HEK293 (cell line): ENCODE measurements at regions not wholly inside any gene's neighbourhood (a gene's known extent, or its start where the extent isn't known, plus 50 kb on each side); places are given as distances from the start of the nearest gene placed in this dataset.
"Not testable (repeated sequence)": the region's sequence is repeated elsewhere in the genome, so short reads cannot be mapped to it uniquely, and the experiment has no call there.

Experiments used
- CTCF ChIA-PET: fragments of 350-600 bp; formaldehyde crosslinking; extraction: SDS; loops from one replicate; lab custom pipeline; 2021; ENCODE audit warnings: antibody characterized with exemption; lab: Yijun Ruan, JAX
- POLR2A ChIA-PET: fragments of 300-600 bp; formaldehyde crosslinking; extraction: SDS; loops from one replicate; lab custom pipeline; 2020; ENCODE audit warnings: antibody characterized with exemption, inconsistent platforms; lab: Yijun Ruan, JAX
- H3K27ac ChIP-seq: fragments of 200-500 bp; sonication (Bioruptor generic); 2 replicates; pipeline ENCODE4 v1.5.1; 2014; ENCODE audit warnings: low read depth, low read length, control low read depth, inconsistent platforms; ENCODE audit errors: extremely low read depth
- H3K36me3 ChIP-seq, 2 experiments: fragments of 200-500 bp in 1 of 2; sonication (Bioruptor generic) in 1 of 2; 1 replicate in 1 of 2; 2 replicates in 1 of 2; pipeline ENCODE4 v1.5.1; 2014 to 2017; ENCODE audit warnings: inconsistent platforms in 2 of 2, low read length in 2 of 2; ENCODE audit not compliant: control insufficient read depth in 2 of 2, insufficient read depth in 1 of 2
- H3K4me1 ChIP-seq: fragments of 200-500 bp; sonication (Bioruptor generic); 2 replicates; pipeline ENCODE4 v1.5.1; 2014; ENCODE audit warnings: mild to moderate bottlenecking, low read length, inconsistent platforms; ENCODE audit not compliant: control insufficient read depth, insufficient read depth
- H3K4me3 ChIP-seq: 2 replicates; pipeline ENCODE4 v1.5.1; 2011; ENCODE audit warnings: low read depth, mild to moderate bottlenecking, control low read depth, low read length, moderate library complexity
- H3K9me3 ChIP-seq: fragments of 200-500 bp; sonication (Bioruptor generic); 2 replicates; pipeline ENCODE4 v1.5.1; 2014; ENCODE audit warnings: low read depth, low read length, inconsistent platforms; ENCODE audit not compliant: control insufficient read depth, insufficient read depth
- GLIS1 ChIP-seq: fragments of 450-650 bp; formaldehyde crosslinking; IDR thresholded peaks from 2 replicates; pipeline ENCODE4 v1.5.1; 2016; ENCODE audit warnings: missing biosample characterization, missing genetic modification characterization
- KLF7 ChIP-seq: fragments of 450-650 bp; formaldehyde crosslinking; IDR thresholded peaks from 2 replicates; pipeline ENCODE4 v1.5.1; 2016; ENCODE audit warnings: missing biosample characterization, missing genetic modification characterization, borderline replicate concordance
- OSR2 ChIP-seq: fragments of 450-650 bp; formaldehyde crosslinking; IDR thresholded peaks from 2 replicates; pipeline ENCODE4 v1.5.1; 2016; ENCODE audit warnings: missing biosample characterization, missing genetic modification characterization
- RBAK ChIP-seq: fragments of 450-650 bp; formaldehyde crosslinking; IDR thresholded peaks from 2 replicates; pipeline ENCODE4 v1.5.1; 2016; ENCODE audit warnings: missing biosample characterization, missing genetic modification characterization
- REPIN1 ChIP-seq: fragments of 450-650 bp; formaldehyde crosslinking; IDR thresholded peaks from 2 replicates; pipeline ENCODE4 v1.5.1; 2017; ENCODE audit warnings: missing biosample characterization, missing genetic modification characterization, low read depth
- TRIM28 ChIP-seq: IDR thresholded peaks from 2 replicates; pipeline ENCODE4 v1.6.1; 2011; ENCODE audit warnings: low read length, control low read depth, borderline replicate concordance
- ZNF112 ChIP-seq: fragments of 450-650 bp; formaldehyde crosslinking; IDR thresholded peaks from 2 replicates; pipeline ENCODE4 v1.5.0; 2017; ENCODE audit warnings: missing biosample characterization, missing genetic modification characterization
- ZNF23 ChIP-seq: fragments of 450-650 bp; formaldehyde crosslinking; IDR thresholded peaks from 2 replicates; pipeline ENCODE4 v1.5.1; 2016; ENCODE audit warnings: missing biosample characterization, missing genetic modification characterization, borderline replicate concordance
- ZNF324 ChIP-seq: fragments of 450-650 bp; formaldehyde crosslinking; IDR thresholded peaks from 2 replicates; pipeline ENCODE4 v1.5.1; 2016; ENCODE audit warnings: missing biosample characterization, missing genetic modification characterization
- ZNF501 ChIP-seq: fragments of 450-650 bp; formaldehyde crosslinking; IDR thresholded peaks from 2 replicates; pipeline ENCODE4 v1.5.1; 2016; ENCODE audit warnings: missing biosample characterization, missing genetic modification characterization
- ZNF561 ChIP-seq: fragments of 450-650 bp; IDR thresholded peaks from 2 replicates; pipeline ENCODE4 v1.5.1; 2018; ENCODE audit warnings: missing biosample characterization, missing genetic modification characterization, borderline replicate concordance
- ZNF701 ChIP-seq: fragments of 450-650 bp; formaldehyde crosslinking; IDR thresholded peaks from 2 replicates; pipeline ENCODE4 v1.5.1; 2016; ENCODE audit warnings: missing biosample characterization, missing genetic modification characterization
- ZNF707 ChIP-seq: fragments of 450-650 bp; formaldehyde crosslinking; IDR thresholded peaks from 2 replicates; pipeline ENCODE4 v1.5.1; 2016; ENCODE audit warnings: missing biosample characterization, missing genetic modification characterization
- ZSCAN16 ChIP-seq: fragments of 450-650 bp; formaldehyde crosslinking; IDR thresholded peaks from 2 replicates; pipeline ENCODE4 v1.5.1; 2016; ENCODE audit warnings: missing biosample characterization, missing genetic modification characterization
- TF ChIP-seq, protein P1 (sequence below): fragments of 450-650 bp; formaldehyde crosslinking; IDR thresholded peaks from 2 replicates; pipeline ENCODE4 v1.5.1; 2016; ENCODE audit warnings: missing biosample characterization, missing genetic modification characterization
- TF ChIP-seq, protein P2 (sequence below): fragments of 450-650 bp; formaldehyde crosslinking; IDR thresholded peaks from 2 replicates; pipeline ENCODE4 v1.5.1; 2016; ENCODE audit warnings: missing biosample characterization, missing genetic modification characterization
- TF ChIP-seq, protein P3 (sequence below): fragments of 450-650 bp; formaldehyde crosslinking; optimal IDR thresholded peaks from 2 replicates; pipeline ENCODE3; 2016; ENCODE audit warnings: missing biosample characterization, mild to moderate bottlenecking, missing genetic modification characterization
- TF ChIP-seq, protein P4 (sequence below): fragments of 450-650 bp; formaldehyde crosslinking; IDR thresholded peaks from 2 replicates; pipeline ENCODE4 v1.5.1; 2016; ENCODE audit warnings: missing biosample characterization, missing genetic modification characterization, borderline replicate concordance

DNA sequence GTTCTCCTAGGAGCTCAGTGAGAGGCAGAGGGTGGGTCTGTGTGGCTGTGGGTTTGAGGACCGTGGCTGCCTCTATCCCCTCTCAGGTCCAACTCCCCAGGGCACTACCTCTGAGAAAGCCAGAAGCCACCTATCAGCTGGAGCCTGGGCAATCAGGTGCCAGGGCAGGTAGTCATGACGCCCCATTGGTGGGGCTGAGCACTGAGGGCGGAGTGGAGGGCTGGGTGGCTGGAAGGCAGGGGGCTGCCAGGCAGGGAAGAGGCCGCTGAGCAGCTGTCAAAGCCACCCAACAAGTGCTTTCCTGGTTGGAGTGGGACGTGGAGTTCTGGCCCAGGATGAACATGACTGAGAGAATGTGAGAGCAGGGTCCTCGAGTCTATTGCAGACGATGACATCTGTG is 164.9 kb upstream of the AJAP1 start:
- H3K9me3 ChIP-seq, result no peaks in the 10 kb centered on the region
- ChIA-PET POLR2A (no interaction called here), CTCF (interaction anchor here (0.6 to 0.7 kb wide), 2 partner anchors 866 to 1256 kb away, joined by 3 to 4 read pairs; no protein-coding TSS in a partner anchor)
- H3K4me1 ChIP-seq, result no peaks in the 10 kb centered on the region
- no peak overlapping the region for H3K4me3 ChIP-seq
- no peak for TF ChIP-seq TRIM28
- no peak for TF ChIP-seq ZNF23
- TF ChIP-seq, protein P1, sequence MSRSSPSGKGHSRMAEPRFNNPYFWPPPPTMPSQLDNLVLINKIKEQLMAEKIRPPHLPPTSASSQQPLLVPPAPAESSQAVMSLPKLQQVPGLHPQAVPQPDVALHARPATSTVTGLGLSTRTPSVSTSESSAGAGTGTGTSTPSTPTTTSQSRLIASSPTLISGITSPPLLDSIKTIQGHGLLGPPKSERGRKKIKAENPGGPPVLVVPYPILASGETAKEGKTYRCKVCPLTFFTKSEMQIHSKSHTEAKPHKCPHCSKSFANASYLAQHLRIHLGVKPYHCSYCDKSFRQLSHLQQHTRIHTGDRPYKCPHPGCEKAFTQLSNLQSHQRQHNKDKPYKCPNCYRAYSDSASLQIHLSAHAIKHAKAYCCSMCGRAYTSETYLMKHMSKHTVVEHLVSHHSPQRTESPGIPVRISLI (tag by site-specific recombination), result no peak
- no peak for TF ChIP-seq ZNF324
- no peak for TF ChIP-seq ZNF112 (tag by site-specific recombination)
- TF ChIP-seq OSR2, result no peak
- TF ChIP-seq ZNF707 (tag by site-specific recombination), result no peak
- no peak for TF ChIP-seq KLF7 (tag by site-specific recombination)
- no peak for TF ChIP-seq ZSCAN16 (tag by site-specific recombination)
- TF ChIP-seq, protein P2, sequence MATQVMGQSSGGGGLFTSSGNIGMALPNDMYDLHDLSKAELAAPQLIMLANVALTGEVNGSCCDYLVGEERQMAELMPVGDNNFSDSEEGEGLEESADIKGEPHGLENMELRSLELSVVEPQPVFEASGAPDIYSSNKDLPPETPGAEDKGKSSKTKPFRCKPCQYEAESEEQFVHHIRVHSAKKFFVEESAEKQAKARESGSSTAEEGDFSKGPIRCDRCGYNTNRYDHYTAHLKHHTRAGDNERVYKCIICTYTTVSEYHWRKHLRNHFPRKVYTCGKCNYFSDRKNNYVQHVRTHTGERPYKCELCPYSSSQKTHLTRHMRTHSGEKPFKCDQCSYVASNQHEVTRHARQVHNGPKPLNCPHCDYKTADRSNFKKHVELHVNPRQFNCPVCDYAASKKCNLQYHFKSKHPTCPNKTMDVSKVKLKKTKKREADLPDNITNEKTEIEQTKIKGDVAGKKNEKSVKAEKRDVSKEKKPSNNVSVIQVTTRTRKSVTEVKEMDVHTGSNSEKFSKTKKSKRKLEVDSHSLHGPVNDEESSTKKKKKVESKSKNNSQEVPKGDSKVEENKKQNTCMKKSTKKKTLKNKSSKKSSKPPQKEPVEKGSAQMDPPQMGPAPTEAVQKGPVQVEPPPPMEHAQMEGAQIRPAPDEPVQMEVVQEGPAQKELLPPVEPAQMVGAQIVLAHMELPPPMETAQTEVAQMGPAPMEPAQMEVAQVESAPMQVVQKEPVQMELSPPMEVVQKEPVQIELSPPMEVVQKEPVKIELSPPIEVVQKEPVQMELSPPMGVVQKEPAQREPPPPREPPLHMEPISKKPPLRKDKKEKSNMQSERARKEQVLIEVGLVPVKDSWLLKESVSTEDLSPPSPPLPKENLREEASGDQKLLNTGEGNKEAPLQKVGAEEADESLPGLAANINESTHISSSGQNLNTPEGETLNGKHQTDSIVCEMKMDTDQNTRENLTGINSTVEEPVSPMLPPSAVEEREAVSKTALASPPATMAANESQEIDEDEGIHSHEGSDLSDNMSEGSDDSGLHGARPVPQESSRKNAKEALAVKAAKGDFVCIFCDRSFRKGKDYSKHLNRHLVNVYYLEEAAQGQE (tag by site-specific recombination), result no peak
- H3K27ac ChIP-seq, result no peak overlapping the region
- no peaks in the 10 kb centered on the region for H3K36me3 ChIP-seq

DNA sequence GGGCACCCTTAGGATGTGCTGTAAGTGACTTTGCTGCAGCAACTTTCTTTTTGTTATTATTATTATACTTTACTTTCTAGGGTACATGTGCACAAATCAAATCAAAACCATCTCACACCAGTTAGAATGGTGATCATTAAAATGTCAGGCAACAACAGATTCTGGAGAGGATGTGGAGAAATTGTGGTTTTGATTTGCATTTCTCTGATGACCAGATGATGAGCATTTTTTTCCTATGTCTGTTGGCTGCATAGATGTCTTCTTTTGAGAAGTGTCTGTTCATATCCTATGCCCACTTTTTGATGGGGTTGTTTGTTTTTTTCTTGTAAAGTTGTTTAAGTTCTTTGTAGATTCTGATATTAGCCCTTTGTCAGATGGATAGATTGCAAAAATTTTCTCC is 164.4 kb upstream of the AJAP1 start:
- H3K27ac ChIP-seq, H3K4me3 ChIP-seq, H3K36me3 ChIP-seq, POLR2A ChIA-PET, H3K4me1 ChIP-seq, H3K9me3 ChIP-seq: not testable (repeated sequence)
- CTCF ChIA-PET, result interaction anchor here (0.6 to 0.7 kb wide), 2 partner anchors 865 to 1256 kb away, joined by 3 to 4 read pairs; no protein-coding TSS in a partner anchor

DNA sequence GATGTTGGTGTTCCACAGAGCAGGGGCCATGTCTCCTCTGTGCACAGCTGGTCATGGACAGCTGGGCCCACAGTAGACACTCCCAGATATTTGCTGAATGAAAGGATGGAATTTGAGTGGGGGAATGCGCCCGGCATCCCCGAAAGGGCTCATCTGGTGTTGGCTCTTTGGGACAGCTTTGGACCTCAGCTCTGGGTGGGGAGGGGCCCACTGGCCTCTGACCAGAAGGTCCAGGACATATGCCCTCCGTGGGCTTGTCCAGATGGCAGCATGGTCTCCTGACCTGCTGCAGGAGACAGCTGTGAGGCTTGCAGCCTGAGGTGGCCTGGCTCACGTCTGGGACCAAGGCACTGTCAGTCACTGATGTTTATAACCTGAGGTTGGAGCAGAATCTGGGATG is 160.4 kb upstream of the AJAP1 start:
- Histone ChIP-seq H3K4me3 (no peak overlapping the region), H3K27ac (no peak overlapping the region)
- POLR2A ChIA-PET, result no interaction called here
- TF ChIP-seq RBAK (tag by site-specific recombination) (no peak), ZNF501 (tag by site-specific recombination) (no peak)
- TF ChIP-seq, protein P3, sequence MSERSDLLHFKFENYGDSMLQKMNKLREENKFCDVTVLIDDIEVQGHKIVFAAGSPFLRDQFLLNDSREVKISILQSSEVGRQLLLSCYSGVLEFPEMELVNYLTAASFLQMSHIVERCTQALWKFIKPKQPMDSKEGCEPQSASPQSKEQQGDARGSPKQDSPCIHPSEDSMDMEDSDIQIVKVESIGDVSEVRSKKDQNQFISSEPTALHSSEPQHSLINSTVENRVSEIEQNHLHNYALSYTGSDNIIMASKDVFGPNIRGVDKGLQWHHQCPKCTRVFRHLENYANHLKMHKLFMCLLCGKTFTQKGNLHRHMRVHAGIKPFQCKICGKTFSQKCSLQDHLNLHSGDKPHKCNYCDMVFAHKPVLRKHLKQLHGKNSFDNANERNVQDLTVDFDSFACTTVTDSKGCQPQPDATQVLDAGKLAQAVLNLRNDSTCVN (tag by site-specific recombination), result no peak
- TF ChIP-seq, all 188 proteins: peak for 0
- Histone ChIP-seq H3K9me3 (no peaks in the 10 kb centered on the region), H3K36me3 (no peaks in the 10 kb centered on the region), H3K4me1 (no peaks in the 10 kb centered on the region)
- CTCF ChIA-PET, result no interaction called here

DNA sequence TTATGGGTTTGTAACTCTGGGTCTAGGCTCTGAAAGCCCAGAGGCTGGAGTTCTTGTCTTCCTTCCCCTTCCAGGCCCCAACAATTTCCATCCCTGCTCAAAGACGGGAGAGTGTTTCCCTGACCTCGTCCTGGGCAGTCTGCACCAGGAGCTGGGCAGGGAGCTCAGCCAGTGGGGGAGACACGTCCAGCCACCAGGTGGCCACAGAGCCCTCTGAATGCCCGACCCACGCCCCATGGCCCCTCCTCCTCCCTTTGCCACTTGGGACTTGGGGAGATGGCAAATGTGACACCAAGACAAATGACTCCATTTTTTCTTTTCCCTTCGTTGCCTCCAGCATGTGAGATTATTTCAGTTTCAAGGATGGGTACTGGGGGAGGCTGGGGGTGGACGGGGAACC is 159.9 kb upstream of the AJAP1 start:
- Histone ChIP-seq H3K4me1 (no peaks in the 10 kb centered on the region), H3K4me3 (no peak overlapping the region), H3K27ac (no peak overlapping the region), H3K36me3 (no peaks in the 10 kb centered on the region), H3K9me3 (no peaks in the 10 kb centered on the region)
- POLR2A ChIA-PET, result no interaction called here
- CTCF ChIA-PET, result interaction anchor here (0.7 kb wide), 1 partner anchor 188 kb away, joined by 6 read pairs; no protein-coding TSS in a partner anchor
- no peak for TF ChIP-seq REPIN1 (tag by site-specific recombination)
- TF ChIP-seq ZNF701, result no peak
- no peak for TF ChIP-seq ZNF561 (tag by site-specific recombination)
- no peak for TF ChIP-seq GLIS1 (tag by site-specific recombination)
- TF ChIP-seq, protein P4, sequence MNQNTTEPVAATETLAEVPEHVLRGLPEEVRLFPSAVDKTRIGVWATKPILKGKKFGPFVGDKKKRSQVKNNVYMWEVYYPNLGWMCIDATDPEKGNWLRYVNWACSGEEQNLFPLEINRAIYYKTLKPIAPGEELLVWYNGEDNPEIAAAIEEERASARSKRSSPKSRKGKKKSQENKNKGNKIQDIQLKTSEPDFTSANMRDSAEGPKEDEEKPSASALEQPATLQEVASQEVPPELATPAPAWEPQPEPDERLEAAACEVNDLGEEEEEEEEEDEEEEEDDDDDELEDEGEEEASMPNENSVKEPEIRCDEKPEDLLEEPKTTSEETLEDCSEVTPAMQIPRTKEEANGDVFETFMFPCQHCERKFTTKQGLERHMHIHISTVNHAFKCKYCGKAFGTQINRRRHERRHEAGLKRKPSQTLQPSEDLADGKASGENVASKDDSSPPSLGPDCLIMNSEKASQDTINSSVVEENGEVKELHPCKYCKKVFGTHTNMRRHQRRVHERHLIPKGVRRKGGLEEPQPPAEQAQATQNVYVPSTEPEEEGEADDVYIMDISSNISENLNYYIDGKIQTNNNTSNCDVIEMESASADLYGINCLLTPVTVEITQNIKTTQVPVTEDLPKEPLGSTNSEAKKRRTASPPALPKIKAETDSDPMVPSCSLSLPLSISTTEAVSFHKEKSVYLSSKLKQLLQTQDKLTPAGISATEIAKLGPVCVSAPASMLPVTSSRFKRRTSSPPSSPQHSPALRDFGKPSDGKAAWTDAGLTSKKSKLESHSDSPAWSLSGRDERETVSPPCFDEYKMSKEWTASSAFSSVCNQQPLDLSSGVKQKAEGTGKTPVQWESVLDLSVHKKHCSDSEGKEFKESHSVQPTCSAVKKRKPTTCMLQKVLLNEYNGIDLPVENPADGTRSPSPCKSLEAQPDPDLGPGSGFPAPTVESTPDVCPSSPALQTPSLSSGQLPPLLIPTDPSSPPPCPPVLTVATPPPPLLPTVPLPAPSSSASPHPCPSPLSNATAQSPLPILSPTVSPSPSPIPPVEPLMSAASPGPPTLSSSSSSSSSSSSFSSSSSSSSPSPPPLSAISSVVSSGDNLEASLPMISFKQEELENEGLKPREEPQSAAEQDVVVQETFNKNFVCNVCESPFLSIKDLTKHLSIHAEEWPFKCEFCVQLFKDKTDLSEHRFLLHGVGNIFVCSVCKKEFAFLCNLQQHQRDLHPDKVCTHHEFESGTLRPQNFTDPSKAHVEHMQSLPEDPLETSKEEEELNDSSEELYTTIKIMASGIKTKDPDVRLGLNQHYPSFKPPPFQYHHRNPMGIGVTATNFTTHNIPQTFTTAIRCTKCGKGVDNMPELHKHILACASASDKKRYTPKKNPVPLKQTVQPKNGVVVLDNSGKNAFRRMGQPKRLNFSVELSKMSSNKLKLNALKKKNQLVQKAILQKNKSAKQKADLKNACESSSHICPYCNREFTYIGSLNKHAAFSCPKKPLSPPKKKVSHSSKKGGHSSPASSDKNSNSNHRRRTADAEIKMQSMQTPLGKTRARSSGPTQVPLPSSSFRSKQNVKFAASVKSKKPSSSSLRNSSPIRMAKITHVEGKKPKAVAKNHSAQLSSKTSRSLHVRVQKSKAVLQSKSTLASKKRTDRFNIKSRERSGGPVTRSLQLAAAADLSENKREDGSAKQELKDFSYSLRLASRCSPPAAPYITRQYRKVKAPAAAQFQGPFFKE (tag by site-specific recombination), result no peak
